Panc1 (cell line): ENCODE measurements at regions not wholly inside any gene's neighbourhood (a gene's known extent, or its start where the extent isn't known, plus 50 kb on each side); places are given as distances from the start of the nearest gene placed in this dataset.

ENCODE experiments used
- ATAC-seq: fragments of 200-7000 bp; cut with Tn5 transposase; 2 replicates; pipeline ENCODE4 v1.9.1; 2020; ENCODE audit warnings: mild to moderate bottlenecking, moderate library complexity
- BruUV-seq: library from RNA; stranded (reverse); fragments of 400-500 nt; replicated peaks from 2 replicates; lab custom pipeline; 2021; lab: Mats Ljungman, UMichigan
- CTCF ChIA-PET: fragments of 300-600 bp; sonication (Branson Sonifier 250); formaldehyde crosslinking; loops from one replicate; lab custom pipeline; 2022; ENCODE audit warnings: antibody characterized with exemption; lab: Charles Lee
- POLR2A ChIA-PET: fragments of 300-600 bp; sonication (Branson Sonifier 250); formaldehyde crosslinking; loops from one replicate; lab custom pipeline; 2022; ENCODE audit warnings: antibody characterized with exemption; lab: Charles Lee
- DNase-seq: peaks from one replicate; pipeline ENCODE4 v3.0.0-alpha.2; 2010; ENCODE audit warnings: low read depth, low spot score
- H3K27ac ChIP-seq: 2 replicates; pipeline ENCODE4 v1.5.1; 2011; ENCODE audit warnings: mild to moderate bottlenecking, low read length, inconsistent platforms
- H3K27me3 ChIP-seq: fragments of 200-500 bp; sonication (Bioruptor generic); 2 replicates; pipeline ENCODE4 v1.6.0; 2014; ENCODE audit warnings: low read length, inconsistent platforms; ENCODE audit not compliant: control insufficient read depth, insufficient read depth
- H3K36me3 ChIP-seq: fragments of 200-500 bp; sonication (Bioruptor generic); 2 replicates; pipeline ENCODE4 v1.5.1; 2014; ENCODE audit warnings: inconsistent platforms, mild to moderate bottlenecking, low read length, moderate library complexity; ENCODE audit not compliant: control insufficient read depth, insufficient read depth
- H3K4me1 ChIP-seq: 2 replicates; pipeline ENCODE4 v1.5.1; 2011; ENCODE audit warnings: inconsistent platforms, mild to moderate bottlenecking, low read length, moderate library complexity; ENCODE audit not compliant: control insufficient read depth, insufficient read depth
- H3K4me3 ChIP-seq, 2 experiments: 2 replicates each; pipeline ENCODE4 v1.5.1; 2011 to 2012; ENCODE audit warnings: low read depth in 2 of 2, low read length in 2 of 2, mild to moderate bottlenecking in 2 of 2, inconsistent platforms in 1 of 2, moderate library complexity in 1 of 2
- H3K9me3 ChIP-seq: fragments of 200-500 bp; sonication (Bioruptor generic); 2 replicates; pipeline ENCODE4 v1.5.1; 2014; ENCODE audit warnings: low read depth, mild to moderate bottlenecking, inconsistent platforms, low read length, moderate library complexity; ENCODE audit not compliant: control insufficient read depth, insufficient read depth
- POLR2AphosphoS5 ChIP-seq: IDR thresholded peaks from 2 replicates; pipeline ENCODE4 v1.6.1; 2012; ENCODE audit warnings: mild to moderate bottlenecking, low read depth, low read length, moderate library complexity
- SIN3A ChIP-seq: IDR thresholded peaks from 2 replicates; pipeline ENCODE4 v1.6.1; 2012; ENCODE audit warnings: low read depth, mild to moderate bottlenecking, low read length, moderate library complexity, borderline replicate concordance; ENCODE audit not compliant: insufficient read depth
- TCF7L2 ChIP-seq: IDR thresholded peaks from 2 replicates; pipeline ENCODE4 v1.6.1; 2011; ENCODE audit warnings: mild to moderate bottlenecking, low read depth, low read length, inconsistent platforms
- in situ Hi-C: cut with HindIII; loops from 2 replicates; pipeline ENCODE4 v1.10.0; 2016; ENCODE audit warnings: low sequenced_read_pairs, low pct_unique_long_range_greater_than_20kb
- intact Hi-C: fragments of 100-400 bp; cut with micrococcal nuclease; formaldehyde crosslinking; loops from one replicate; pipeline ENCODE4 v1.10.0; 2022; ENCODE audit not compliant: unreplicated experiment
- TF ChIP-seq, protein P1 (sequence below), 2 experiments: IDR thresholded peaks; 2 replicates each; pipeline ENCODE4 v1.6.1; 2011 to 2012; ENCODE audit warnings: low read depth in 2 of 2, control low read depth in 1 of 2, low read length in 1 of 2, mild to moderate bottlenecking in 1 of 2, moderate library complexity in 1 of 2; ENCODE audit not compliant: insufficient read depth in 1 of 2
- TF ChIP-seq, protein P2 (sequence below): fragments of 450-650 bp; IDR thresholded peaks from 2 replicates; pipeline ENCODE4 v1.5.1; 2017; ENCODE audit warnings: mild to moderate bottlenecking

DNA sequence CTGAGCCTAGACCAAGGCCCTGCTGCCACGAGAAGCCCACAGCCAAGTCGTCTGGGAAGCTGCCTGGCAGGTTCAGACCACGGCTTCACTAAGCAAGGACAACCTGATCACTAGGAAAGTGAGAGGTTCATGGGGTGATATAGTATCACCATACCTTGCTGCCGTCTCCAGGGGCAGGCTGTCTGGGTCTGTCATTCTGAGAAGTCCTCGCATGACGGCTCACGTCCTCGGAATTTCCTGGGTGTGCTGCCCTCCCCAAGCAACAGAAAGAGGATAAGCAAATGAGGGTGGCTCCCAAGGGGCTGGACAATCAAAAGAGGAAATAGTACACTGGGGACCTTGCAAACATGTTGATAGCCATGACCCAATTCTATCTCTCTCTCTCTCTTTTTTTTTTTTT lies 207.4 kb upstream of the IGF1R start:
- in situ Hi-C loops = no loop called here

DNA sequence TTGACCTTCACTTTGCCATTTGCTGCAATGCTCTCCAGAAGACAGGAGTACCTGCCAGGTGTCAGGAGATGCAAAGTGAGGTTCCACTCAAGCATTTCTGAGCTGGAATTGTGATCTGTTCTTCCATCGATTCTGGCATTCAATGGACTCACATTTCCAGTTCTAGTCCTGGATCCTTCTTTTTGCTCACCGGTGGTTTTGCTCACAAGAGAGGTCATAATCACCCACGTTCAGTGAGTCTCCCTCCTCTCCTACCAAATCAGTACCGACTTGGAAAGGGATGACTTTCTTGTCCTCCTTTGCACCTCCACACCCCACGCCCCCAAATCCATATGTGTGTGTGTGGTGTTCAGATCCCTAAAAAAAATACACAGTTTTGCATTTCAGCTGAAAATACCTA lies 206.7 kb upstream of the IGF1R start:
- DNase-seq = no peak
- Histone ChIP-seq H3K4me3 (no peak overlapping the region), H3K27me3 (no peaks in the 10 kb centered on the region), H3K36me3 (no peaks in the 10 kb centered on the region), H3K9me3 (no peaks in the 10 kb centered on the region), H3K4me1 (peaks cover 8% of the 10 kb centered on the region), H3K27ac (no peak overlapping the region)
- BruUV-seq = no TSS peak
- ATAC-seq = no peak
- intact Hi-C loops (loop anchor here (5.0 to 10.0 kb wide), 3 partner anchors 211 to 636 kb away; no protein-coding TSS in a partner anchor), in situ Hi-C loops (no loop called here)
- CTCF ChIA-PET = interaction anchor here (0.6 kb wide), 1 partner anchor 662 kb away, joined by 3 read pairs; no protein-coding TSS in a partner anchor
- POLR2A ChIA-PET = no interaction called here
- TF ChIP-seq POLR2AphosphoS5 (no peak), TCF7L2 (no peak), SIN3A (no peak)
- TF ChIP-seq, protein P1, sequence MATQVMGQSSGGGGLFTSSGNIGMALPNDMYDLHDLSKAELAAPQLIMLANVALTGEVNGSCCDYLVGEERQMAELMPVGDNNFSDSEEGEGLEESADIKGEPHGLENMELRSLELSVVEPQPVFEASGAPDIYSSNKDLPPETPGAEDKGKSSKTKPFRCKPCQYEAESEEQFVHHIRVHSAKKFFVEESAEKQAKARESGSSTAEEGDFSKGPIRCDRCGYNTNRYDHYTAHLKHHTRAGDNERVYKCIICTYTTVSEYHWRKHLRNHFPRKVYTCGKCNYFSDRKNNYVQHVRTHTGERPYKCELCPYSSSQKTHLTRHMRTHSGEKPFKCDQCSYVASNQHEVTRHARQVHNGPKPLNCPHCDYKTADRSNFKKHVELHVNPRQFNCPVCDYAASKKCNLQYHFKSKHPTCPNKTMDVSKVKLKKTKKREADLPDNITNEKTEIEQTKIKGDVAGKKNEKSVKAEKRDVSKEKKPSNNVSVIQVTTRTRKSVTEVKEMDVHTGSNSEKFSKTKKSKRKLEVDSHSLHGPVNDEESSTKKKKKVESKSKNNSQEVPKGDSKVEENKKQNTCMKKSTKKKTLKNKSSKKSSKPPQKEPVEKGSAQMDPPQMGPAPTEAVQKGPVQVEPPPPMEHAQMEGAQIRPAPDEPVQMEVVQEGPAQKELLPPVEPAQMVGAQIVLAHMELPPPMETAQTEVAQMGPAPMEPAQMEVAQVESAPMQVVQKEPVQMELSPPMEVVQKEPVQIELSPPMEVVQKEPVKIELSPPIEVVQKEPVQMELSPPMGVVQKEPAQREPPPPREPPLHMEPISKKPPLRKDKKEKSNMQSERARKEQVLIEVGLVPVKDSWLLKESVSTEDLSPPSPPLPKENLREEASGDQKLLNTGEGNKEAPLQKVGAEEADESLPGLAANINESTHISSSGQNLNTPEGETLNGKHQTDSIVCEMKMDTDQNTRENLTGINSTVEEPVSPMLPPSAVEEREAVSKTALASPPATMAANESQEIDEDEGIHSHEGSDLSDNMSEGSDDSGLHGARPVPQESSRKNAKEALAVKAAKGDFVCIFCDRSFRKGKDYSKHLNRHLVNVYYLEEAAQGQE (IDR thresholded peaks at IDR 0.05; ENCODE audit: insufficient read depth in 1 of 2, low read depth in 2 of 2, low read length in 1 of 2) = no peak
- TF ChIP-seq, protein P2, sequence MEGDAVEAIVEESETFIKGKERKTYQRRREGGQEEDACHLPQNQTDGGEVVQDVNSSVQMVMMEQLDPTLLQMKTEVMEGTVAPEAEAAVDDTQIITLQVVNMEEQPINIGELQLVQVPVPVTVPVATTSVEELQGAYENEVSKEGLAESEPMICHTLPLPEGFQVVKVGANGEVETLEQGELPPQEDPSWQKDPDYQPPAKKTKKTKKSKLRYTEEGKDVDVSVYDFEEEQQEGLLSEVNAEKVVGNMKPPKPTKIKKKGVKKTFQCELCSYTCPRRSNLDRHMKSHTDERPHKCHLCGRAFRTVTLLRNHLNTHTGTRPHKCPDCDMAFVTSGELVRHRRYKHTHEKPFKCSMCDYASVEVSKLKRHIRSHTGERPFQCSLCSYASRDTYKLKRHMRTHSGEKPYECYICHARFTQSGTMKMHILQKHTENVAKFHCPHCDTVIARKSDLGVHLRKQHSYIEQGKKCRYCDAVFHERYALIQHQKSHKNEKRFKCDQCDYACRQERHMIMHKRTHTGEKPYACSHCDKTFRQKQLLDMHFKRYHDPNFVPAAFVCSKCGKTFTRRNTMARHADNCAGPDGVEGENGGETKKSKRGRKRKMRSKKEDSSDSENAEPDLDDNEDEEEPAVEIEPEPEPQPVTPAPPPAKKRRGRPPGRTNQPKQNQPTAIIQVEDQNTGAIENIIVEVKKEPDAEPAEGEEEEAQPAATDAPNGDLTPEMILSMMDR = no peak

More for the DNA sequence above, 207.4 kb upstream of the IGF1R start:
- POLR2A ChIA-PET = no interaction called here
- Histone ChIP-seq H3K27ac (no peak overlapping the region), H3K4me1 (peaks cover 8% of the 10 kb centered on the region), H3K4me3 (no peak overlapping the region), H3K27me3 (no peaks in the 10 kb centered on the region), H3K9me3 (no peaks in the 10 kb centered on the region), H3K36me3 (no peaks in the 10 kb centered on the region)
- intact Hi-C loops = loop anchor here (5.0 to 10.0 kb wide), 3 partner anchors 211 to 636 kb away; no protein-coding TSS in a partner anchor
- TF ChIP-seq, protein P2 = no peak
- no peak for TF ChIP-seq TCF7L2
- TF ChIP-seq SIN3A = no peak
- TF ChIP-seq, protein P1 (IDR thresholded peaks at IDR 0.05; ENCODE audit: insufficient read depth in 1 of 2, low read depth in 2 of 2, low read length in 1 of 2) = no peak
- TF ChIP-seq POLR2AphosphoS5 = no peak
- CTCF ChIA-PET = no interaction called here
- DNase-seq (no peak), ATAC-seq (no peak)
- BruUV-seq = no TSS peak
